SK-N-SH (cell line): ENCODE measurements at regions not wholly inside any gene's neighbourhood (a gene's known extent, or its start where the extent isn't known, plus 50 kb on each side); places are given as distances from the start of the nearest gene placed in this dataset.

Experiments used
- CTCF ChIA-PET: fragments of 300-600, 350-600 bp; formaldehyde crosslinking; extraction: SDS; loops from one replicate; lab custom pipeline; 2021; lab: Yijun Ruan, JAX
- POLR2A ChIA-PET: fragments of 350-600 bp; sonication (Branson Sonifier 250); formaldehyde crosslinking; extraction: SDS; loops from one replicate; lab custom pipeline; 2020; ENCODE audit warnings: antibody characterized with exemption, inconsistent platforms; lab: Yijun Ruan, JAX
- DNase-seq: peaks from one replicate; pipeline ENCODE4 v3.0.0; 2012
- H2AFZ ChIP-seq: fragments of 200-600 bp; sonication (generic); 2 replicates; pipeline ENCODE4 v1.8.1; 2016; ENCODE audit warnings: antibody characterized with exemption, mild to moderate bottlenecking, low read depth
- H3F3A ChIP-seq: fragments of 200-600 bp; sonication (generic); replicated peaks from 2 replicates; pipeline ENCODE3; 2016; ENCODE audit warnings: antibody characterized with exemption, mild to moderate bottlenecking; ENCODE audit not compliant: insufficient read depth
- H3K27ac ChIP-seq, 2 experiments: fragments of 200-500 bp in 1 of 2; fragments of 200-600 bp in 1 of 2; sonication (Bioruptor generic) in 1 of 2; sonication (generic), shearing (Covaris generic) in 1 of 2; 2 replicates each; pipeline versions ENCODE4 v1.5.1 to v1.6.1; 2014 to 2016; ENCODE audit warnings: low read depth in 2 of 2, inconsistent platforms in 1 of 2, low read length in 1 of 2, mild to moderate bottlenecking in 1 of 2, mixed read lengths in 1 of 2
- H3K27me3 ChIP-seq: fragments of 200-600 bp; sonication (generic), shearing (Covaris generic); 2 replicates; pipeline ENCODE4 v1.6.1; 2016; ENCODE audit warnings: mixed run types; ENCODE audit not compliant: insufficient read depth
- H3K36me3 ChIP-seq, 2 experiments: fragments of 200-500 bp in 1 of 2; fragments of 200-600 bp in 1 of 2; sonication (Bioruptor generic) in 1 of 2; sonication (generic) in 1 of 2; replicated peaks in 1 of 2; 2 replicates each; pipeline versions ENCODE3 to v1.5.1; 2014 to 2016; ENCODE audit warnings: low read length in 1 of 2, mild to moderate bottlenecking in 1 of 2; ENCODE audit not compliant: insufficient read depth in 2 of 2, control insufficient read depth in 1 of 2
- H3K4me1 ChIP-seq, 2 experiments: fragments of 200-500 bp in 1 of 2; fragments of 200-600 bp in 1 of 2; sonication (Bioruptor generic) in 1 of 2; sonication (generic), shearing (Covaris generic) in 1 of 2; 2 replicates each; pipeline versions ENCODE4 v1.5.1 to v1.6.1; 2014 to 2016; ENCODE audit warnings: low read depth in 1 of 2, low read length in 1 of 2, mixed run types in 1 of 2; ENCODE audit not compliant: insufficient read depth in 2 of 2, control insufficient read depth in 1 of 2
- H3K4me2 ChIP-seq: fragments of 200-600 bp; sonication (generic), shearing (Covaris generic); 2 replicates; pipeline ENCODE4 v1.6.1; 2017; ENCODE audit warnings: mixed run types
- H3K4me3 ChIP-seq, 2 experiments: fragments of 200-500 bp in 1 of 2; fragments of 200-600 bp in 1 of 2; sonication (Bioruptor generic) in 1 of 2; sonication (generic), shearing (Covaris generic) in 1 of 2; 2 replicates each; pipeline versions ENCODE4 v1.5.1 to v1.8.1; 2014 to 2016; ENCODE audit warnings: low read depth in 2 of 2, inconsistent platforms in 1 of 2, low read length in 1 of 2, mild to moderate bottlenecking in 1 of 2, mixed read lengths in 1 of 2, moderate library complexity in 1 of 2
- H3K79me2 ChIP-seq: fragments of 200-600 bp; sonication (generic); 2 replicates; pipeline ENCODE4 v1.8.1; 2017; ENCODE audit warnings: mild to moderate bottlenecking; ENCODE audit not compliant: insufficient read depth
- H3K9ac ChIP-seq: fragments of 200-600 bp; sonication (generic); 2 replicates; pipeline ENCODE4 v1.6.1; 2017; ENCODE audit warnings: mixed run types
- H3K9me2 ChIP-seq: fragments of 200-600 bp; sonication (generic); 2 replicates; pipeline ENCODE4 v1.6.1; 2017; ENCODE audit warnings: mixed run types
- H3K9me3 ChIP-seq: fragments of 200-600 bp; sonication (generic); 2 replicates; pipeline ENCODE4 v1.6.1; 2017; ENCODE audit warnings: mixed run types, mild to moderate bottlenecking, moderate library complexity
- H4K20me1 ChIP-seq: fragments of 200-600 bp; sonication (generic); 2 replicates; pipeline ENCODE4 v1.6.1; 2017; ENCODE audit warnings: mild to moderate bottlenecking, mixed run types; ENCODE audit not compliant: insufficient read depth
- CHD2 ChIP-seq: fragments of 150-350 bp; IDR thresholded peaks from 2 replicates; pipeline ENCODE4 v1.6.1; 2018; ENCODE audit warnings: low read length; ENCODE audit not compliant: partially characterized antibody
- ELF1 ChIP-seq: IDR thresholded peaks from 2 replicates; pipeline ENCODE4 v1.4.0; 2012
- EP300 ChIP-seq, 2 experiments: IDR thresholded peaks; 2 replicates each; pipeline versions ENCODE4 v1.4.0 to v1.6.1; 2012; ENCODE audit warnings: borderline replicate concordance in 1 of 2, low read depth in 1 of 2, low read length in 1 of 2
- EZH2phosphoT487 ChIP-seq: fragments of 200-600 bp; sonication (generic); IDR thresholded peaks from 2 replicates; pipeline ENCODE4 v1.6.1; 2017; ENCODE audit warnings: low read depth, mixed run types, mild to moderate bottlenecking, antibody characterized with exemption, moderate library complexity, borderline replicate concordance
- FOSL2 ChIP-seq: IDR thresholded peaks from 2 replicates; pipeline ENCODE4 v1.4.0; 2012; ENCODE audit warnings: low read depth, mild to moderate bottlenecking, moderate library complexity, borderline replicate concordance
- FOXJ3 ChIP-seq: sonication (generic); formaldehyde crosslinking; IDR thresholded peaks from 2 replicates; pipeline ENCODE4 v1.5.1; 2020; ENCODE audit warnings: mild to moderate bottlenecking, missing genetic modification reagents
- GABPA ChIP-seq: IDR thresholded peaks from 2 replicates; pipeline ENCODE4 v1.4.0; 2012; ENCODE audit warnings: low read depth, mild to moderate bottlenecking
- GATA2 ChIP-seq: sonication (generic); formaldehyde crosslinking; IDR thresholded peaks from 2 replicates; pipeline ENCODE4 v1.5.0; 2020; ENCODE audit warnings: mild to moderate bottlenecking, missing genetic modification reagents
- MEF2A ChIP-seq: IDR thresholded peaks from 2 replicates; pipeline ENCODE4 v1.4.0; 2012; ENCODE audit warnings: low read depth, borderline replicate concordance
- MXI1 ChIP-seq: IDR thresholded peaks from 2 replicates; pipeline ENCODE4 v1.6.1; 2012; ENCODE audit warnings: mild to moderate bottlenecking, low read depth, low read length, improper control_type of control experiment
- NRF1 ChIP-seq: IDR thresholded peaks from 2 replicates; pipeline ENCODE4 v1.6.1; 2012; ENCODE audit warnings: low read depth, mild to moderate bottlenecking, low read length
- POLR2AphosphoS5 ChIP-seq: IDR thresholded peaks from 2 replicates; pipeline ENCODE4 v1.6.1; 2012; ENCODE audit warnings: low read depth, low read length
- RXRA ChIP-seq: IDR thresholded peaks from 2 replicates; pipeline ENCODE4 v1.4.0; 2012; ENCODE audit warnings: low read depth, mild to moderate bottlenecking, borderline replicate concordance
- SIN3A ChIP-seq: IDR thresholded peaks from 2 replicates; pipeline ENCODE4 v1.6.1; 2012; ENCODE audit warnings: low read depth, mild to moderate bottlenecking, low read length, moderate library complexity, borderline replicate concordance
- TAF1 ChIP-seq: IDR thresholded peaks from 2 replicates; pipeline ENCODE4 v1.6.1; 2012; ENCODE audit warnings: low read depth, mild to moderate bottlenecking, low read length, moderate library complexity, borderline replicate concordance
- TCF12 ChIP-seq: IDR thresholded peaks from 2 replicates; pipeline ENCODE4 v1.4.0; 2012
- USF1 ChIP-seq: IDR thresholded peaks from 2 replicates; pipeline ENCODE4 v1.4.0; 2012; ENCODE audit warnings: low read depth, borderline replicate concordance
- WGBS: methylation state at CpG from one replicate; pipeline ENCODE4 v1.1.6; 2017; ENCODE audit warnings: low lambda C conversion rate; 5-methylcytosine and 5-hydroxymethylcytosine counted together
- TF ChIP-seq, protein P1 (sequence below): fragments of 150-350 bp; IDR thresholded peaks from 2 replicates; pipeline ENCODE4 v1.6.1; 2017; ENCODE audit warnings: antibody characterized with exemption, low read length, low read depth, borderline replicate concordance
- TF ChIP-seq, protein P2 (sequence below): IDR thresholded peaks from 2 replicates; pipeline ENCODE4 v1.4.0; 2012; ENCODE audit warnings: low read depth, borderline replicate concordance
- TF ChIP-seq, protein P3 (sequence below): fragments of 200-600 bp; sonication (generic); IDR thresholded peaks from 2 replicates; pipeline ENCODE4 v1.6.1; 2017; ENCODE audit warnings: antibody characterized with exemption, mild to moderate bottlenecking, moderate library complexity

- no peak overlapping the region for H3K27ac ChIP-seq
- POLR2A ChIA-PET = no interaction called here
- 48% methylated on average over 2 of the region's 9 CpGs for WGBS
- H3K9ac ChIP-seq = no peak overlapping the region
- TF ChIP-seq TCF12 = no peak
- no peak for TF ChIP-seq MXI1
- no peak for TF ChIP-seq EP300 (IDR thresholded peaks at IDR 0.05; ENCODE audit: borderline replicate concordance in 1 of 2, low read depth in 1 of 2, low read length in 1 of 2)
- TF ChIP-seq POLR2AphosphoS5 = no peak
- TF ChIP-seq, protein P1, sequence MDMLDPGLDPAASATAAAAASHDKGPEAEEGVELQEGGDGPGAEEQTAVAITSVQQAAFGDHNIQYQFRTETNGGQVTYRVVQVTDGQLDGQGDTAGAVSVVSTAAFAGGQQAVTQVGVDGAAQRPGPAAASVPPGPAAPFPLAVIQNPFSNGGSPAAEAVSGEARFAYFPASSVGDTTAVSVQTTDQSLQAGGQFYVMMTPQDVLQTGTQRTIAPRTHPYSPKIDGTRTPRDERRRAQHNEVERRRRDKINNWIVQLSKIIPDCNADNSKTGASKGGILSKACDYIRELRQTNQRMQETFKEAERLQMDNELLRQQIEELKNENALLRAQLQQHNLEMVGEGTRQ = no peak
- no peak for TF ChIP-seq RXRA
- no peak for TF ChIP-seq TAF1
- TF ChIP-seq SIN3A = no peak
- TF ChIP-seq FOXJ3 = no peak
- no peak for TF ChIP-seq ELF1
- TF ChIP-seq, all 33 proteins: peak for 0
- Histone ChIP-seq H3K9me3 (no peaks in the 10 kb centered on the region), H3K4me3 (no peak overlapping the region), H3F3A (no peaks in the 10 kb centered on the region), H3K4me2 (no peak overlapping the region), H3K9me2 (no peaks in the 10 kb centered on the region), H2AFZ (no peak overlapping the region), H3K79me2 (no peaks in the 10 kb centered on the region), H3K36me3 (no peaks in the 10 kb centered on the region), H3K27me3 (no peaks in the 10 kb centered on the region), H4K20me1 (no peaks in the 10 kb centered on the region), H3K4me1 (no peaks in the 10 kb centered on the region)
- CTCF ChIA-PET = no interaction called here
- no peak for DNase-seq
Measured at GRCh38 chr12:127430401-127430800, 836.6 kb upstream of the TMEM132C start.

- no peaks in the 10 kb centered on the region for H3K79me2 ChIP-seq
- no peaks in the 10 kb centered on the region for H3K27me3 ChIP-seq
- no peaks in the 10 kb centered on the region for H3K9me2 ChIP-seq
- H3K9me3 ChIP-seq = no peaks in the 10 kb centered on the region
- no peak overlapping the region for H3K9ac ChIP-seq
- CTCF ChIA-PET = no interaction called here
- no peak for DNase-seq
- no peak overlapping the region for H3K4me3 ChIP-seq
- no peaks in the 10 kb centered on the region for H4K20me1 ChIP-seq
- no peaks in the 10 kb centered on the region for H3K36me3 ChIP-seq
- H3F3A ChIP-seq = no peaks in the 10 kb centered on the region
- POLR2A ChIA-PET = no interaction called here
- no peaks in the 10 kb centered on the region for H3K4me1 ChIP-seq
- H3K27ac ChIP-seq = no peak overlapping the region
- no peak overlapping the region for H3K4me2 ChIP-seq
- WGBS = 38% methylated on average over 5 of the region's 6 CpGs
- H2AFZ ChIP-seq = no peak overlapping the region
- TF ChIP-seq FOSL2 (no peak), USF1 (no peak), NRF1 (no peak), POLR2AphosphoS5 (no peak), MXI1 (no peak), MEF2A (no peak), TCF12 (no peak), GATA2 (CRISPR knock-in tag) (no peak), EP300 (IDR thresholded peaks at IDR 0.05; ENCODE audit: borderline replicate concordance in 1 of 2, low read depth in 1 of 2, low read length in 1 of 2) (no peak), CHD2 (no peak), GABPA (no peak), EZH2phosphoT487 (no peak)
- TF ChIP-seq, protein P2, sequence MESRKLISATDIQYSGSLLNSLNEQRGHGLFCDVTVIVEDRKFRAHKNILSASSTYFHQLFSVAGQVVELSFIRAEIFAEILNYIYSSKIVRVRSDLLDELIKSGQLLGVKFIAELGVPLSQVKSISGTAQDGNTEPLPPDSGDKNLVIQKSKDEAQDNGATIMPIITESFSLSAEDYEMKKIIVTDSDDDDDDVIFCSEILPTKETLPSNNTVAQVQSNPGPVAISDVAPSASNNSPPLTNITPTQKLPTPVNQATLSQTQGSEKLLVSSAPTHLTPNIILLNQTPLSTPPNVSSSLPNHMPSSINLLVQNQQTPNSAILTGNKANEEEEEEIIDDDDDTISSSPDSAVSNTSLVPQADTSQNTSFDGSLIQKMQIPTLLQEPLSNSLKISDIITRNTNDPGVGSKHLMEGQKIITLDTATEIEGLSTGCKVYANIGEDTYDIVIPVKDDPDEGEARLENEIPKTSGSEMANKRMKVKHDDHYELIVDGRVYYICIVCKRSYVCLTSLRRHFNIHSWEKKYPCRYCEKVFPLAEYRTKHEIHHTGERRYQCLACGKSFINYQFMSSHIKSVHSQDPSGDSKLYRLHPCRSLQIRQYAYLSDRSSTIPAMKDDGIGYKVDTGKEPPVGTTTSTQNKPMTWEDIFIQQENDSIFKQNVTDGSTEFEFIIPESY = no peak
- TF ChIP-seq, protein P3, sequence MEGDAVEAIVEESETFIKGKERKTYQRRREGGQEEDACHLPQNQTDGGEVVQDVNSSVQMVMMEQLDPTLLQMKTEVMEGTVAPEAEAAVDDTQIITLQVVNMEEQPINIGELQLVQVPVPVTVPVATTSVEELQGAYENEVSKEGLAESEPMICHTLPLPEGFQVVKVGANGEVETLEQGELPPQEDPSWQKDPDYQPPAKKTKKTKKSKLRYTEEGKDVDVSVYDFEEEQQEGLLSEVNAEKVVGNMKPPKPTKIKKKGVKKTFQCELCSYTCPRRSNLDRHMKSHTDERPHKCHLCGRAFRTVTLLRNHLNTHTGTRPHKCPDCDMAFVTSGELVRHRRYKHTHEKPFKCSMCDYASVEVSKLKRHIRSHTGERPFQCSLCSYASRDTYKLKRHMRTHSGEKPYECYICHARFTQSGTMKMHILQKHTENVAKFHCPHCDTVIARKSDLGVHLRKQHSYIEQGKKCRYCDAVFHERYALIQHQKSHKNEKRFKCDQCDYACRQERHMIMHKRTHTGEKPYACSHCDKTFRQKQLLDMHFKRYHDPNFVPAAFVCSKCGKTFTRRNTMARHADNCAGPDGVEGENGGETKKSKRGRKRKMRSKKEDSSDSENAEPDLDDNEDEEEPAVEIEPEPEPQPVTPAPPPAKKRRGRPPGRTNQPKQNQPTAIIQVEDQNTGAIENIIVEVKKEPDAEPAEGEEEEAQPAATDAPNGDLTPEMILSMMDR = no peak
Measured at GRCh38 chr12:127431177-127431576, 835.8 kb upstream of the TMEM132C start.
